HG03196 (cell line): ENCODE measurements at regions not wholly inside any gene's neighbourhood (a gene's known extent, or its start where the extent isn't known, plus 50 kb on each side); places are given as distances from the start of the nearest gene placed in this dataset.
"Not testable (repeated sequence)": the region's sequence is repeated elsewhere in the genome, so short reads cannot be mapped to it uniquely, and the experiment has no call there.

Source experiments
- ATAC-seq: cut with Tn5 transposase; IDR thresholded peaks from one replicate; pipeline ENCODE4 v1.9.1; 2021; ENCODE audit not compliant: unreplicated experiment

DNA sequence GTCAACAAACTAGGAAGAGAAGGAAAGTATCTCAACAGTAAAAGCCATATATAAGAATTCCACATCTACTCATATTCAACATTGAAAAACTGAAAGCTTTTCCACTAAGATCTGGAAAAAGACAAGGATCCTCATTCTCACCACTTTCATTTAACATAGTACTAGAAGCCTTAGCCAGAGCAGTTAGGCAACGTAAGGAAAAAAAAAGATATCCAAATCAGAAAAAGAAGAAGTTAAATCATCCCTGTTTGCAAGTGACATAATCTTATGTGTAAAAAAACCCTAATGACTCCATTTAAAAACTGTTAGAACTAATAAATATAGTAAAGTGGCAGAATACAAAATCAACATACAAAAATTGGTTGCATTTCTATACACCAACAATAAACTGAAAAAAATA is 426.2 kb downstream of the BCAT1 start:
- ATAC-seq: no peak

DNA sequence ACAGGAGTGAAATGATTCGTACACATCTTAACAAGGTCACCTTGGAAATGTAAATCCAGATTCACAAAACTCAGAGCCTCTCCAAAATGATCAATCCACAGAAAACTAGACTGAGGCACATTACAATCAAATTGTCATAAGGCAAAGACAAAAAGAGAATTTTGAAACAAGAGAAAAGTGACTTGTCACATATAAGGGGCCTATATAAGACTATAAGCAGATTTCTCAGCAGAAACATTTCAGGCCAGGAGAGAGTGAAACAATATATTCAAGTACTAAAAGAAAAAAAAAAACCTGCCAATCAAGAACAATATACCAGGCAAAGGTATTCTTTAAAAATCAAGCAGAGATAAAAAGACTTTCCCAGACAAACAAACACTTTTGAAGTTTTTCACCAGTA is 429.1 kb downstream of the BCAT1 start:
- no peak for ATAC-seq

DNA sequence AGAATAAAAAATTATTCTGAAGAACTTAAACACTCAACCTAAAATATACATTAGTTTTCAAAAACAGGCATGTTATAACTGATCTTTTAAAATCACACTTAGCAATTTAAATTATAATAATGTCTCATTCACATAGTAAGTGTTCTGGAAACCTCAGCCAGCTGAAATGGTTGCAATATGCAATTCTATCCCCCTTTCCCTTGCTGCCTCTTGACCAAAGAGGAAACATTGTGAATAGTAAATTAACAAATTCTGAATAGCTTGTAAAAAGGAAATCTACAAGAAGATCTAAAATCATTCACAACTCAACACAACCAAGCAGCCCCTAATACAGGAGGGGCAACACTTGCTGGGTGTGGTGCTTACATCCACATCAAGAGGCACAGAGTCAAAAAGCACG is 431.9 kb downstream of the BCAT1 start:
- ATAC-seq: no peak

DNA sequence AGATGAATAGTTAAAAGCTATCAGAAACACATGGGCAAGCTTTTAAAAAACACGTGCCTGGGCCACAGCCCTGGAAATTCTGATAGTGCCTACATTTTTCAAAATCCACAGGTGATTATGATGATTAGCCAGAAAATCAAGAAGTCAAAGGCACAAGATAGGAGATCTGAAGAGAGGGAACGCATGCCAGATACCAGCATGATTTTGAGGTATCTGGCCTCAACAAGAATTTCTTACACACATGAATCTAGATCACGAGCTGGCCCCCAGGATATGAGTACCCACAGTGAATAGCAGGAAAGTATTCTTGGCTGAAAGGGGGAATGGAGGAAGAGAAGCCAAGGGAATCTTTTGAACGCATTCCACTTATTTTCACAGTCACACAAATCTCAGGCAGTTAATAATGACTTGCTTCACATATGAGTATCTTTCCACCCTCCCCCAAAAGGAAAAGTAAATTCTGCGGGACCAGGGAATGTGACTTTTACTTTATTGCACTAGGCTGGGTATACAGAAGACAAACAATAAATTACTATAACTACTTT is 438.2 kb downstream of the BCAT1 start:
- no peak for ATAC-seq

DNA sequence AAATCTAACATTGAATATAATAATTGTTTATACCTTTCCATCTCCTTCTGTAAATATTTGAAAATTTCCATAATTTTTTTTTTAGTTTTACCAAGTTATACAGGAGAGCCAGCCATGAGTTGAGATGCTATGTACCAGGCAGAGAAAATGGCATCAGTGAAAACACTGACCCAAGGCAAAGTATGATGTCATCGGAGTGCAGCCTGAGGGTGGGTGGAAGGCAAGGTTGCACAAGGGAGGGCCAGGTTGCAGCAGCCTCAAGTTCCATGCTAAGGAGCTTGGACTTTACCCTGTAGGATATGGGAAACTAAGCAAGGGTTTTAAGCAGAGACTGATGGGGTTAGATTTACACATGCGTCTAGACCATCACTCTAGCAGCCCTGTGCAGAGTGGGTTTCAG is 441.1 kb downstream of the BCAT1 start:
- no peak for ATAC-seq

DNA sequence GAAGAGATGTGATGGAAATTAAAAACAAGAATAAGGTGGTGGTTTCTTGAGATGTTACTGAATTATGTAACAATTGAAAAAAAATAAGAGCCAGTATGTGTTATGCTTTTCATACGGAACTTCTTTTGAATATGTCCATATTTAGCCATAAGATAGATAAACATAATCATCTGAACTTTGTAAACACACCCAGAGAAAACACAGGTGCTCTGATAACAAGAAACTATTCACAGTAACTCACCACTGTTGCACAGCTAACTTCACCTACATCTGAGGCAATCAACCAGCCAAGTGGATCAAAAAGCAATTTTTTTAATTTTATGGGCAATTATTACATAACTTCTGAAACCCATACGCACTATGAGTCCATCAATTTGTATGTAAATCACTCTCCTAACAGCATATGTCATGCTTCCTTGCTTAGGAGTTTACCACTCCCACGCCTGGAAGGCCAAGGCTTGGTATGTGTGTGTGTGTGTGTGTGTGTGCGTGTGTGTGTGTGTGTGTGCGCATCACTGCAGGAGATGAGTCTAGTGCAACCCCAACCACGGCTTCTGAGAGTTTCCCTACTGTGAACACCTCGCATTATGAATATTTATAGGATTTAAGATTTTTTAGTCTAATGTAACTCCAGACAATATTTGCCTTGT is 443.4 kb downstream of the BCAT1 start:
- ATAC-seq: no peak

DNA sequence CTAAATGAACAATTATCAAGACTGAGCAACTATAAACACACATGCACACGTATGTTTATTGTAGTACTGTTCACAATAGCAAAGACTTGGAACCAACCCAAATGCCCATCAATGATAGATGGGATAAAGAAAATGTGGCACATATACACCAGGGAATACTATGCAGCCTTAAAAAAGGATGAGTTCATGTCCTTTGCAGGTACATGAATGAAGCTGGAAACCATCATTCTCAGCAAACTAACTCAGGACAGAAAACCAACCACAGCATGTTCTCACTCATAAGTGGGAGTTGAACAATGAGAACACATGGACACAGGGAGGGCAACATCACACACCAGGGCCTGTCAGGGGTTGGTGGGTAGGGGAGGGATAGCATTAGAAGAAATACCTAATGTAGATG is 445.4 kb downstream of the BCAT1 start:
- not testable (repeated sequence) for ATAC-seq

DNA sequence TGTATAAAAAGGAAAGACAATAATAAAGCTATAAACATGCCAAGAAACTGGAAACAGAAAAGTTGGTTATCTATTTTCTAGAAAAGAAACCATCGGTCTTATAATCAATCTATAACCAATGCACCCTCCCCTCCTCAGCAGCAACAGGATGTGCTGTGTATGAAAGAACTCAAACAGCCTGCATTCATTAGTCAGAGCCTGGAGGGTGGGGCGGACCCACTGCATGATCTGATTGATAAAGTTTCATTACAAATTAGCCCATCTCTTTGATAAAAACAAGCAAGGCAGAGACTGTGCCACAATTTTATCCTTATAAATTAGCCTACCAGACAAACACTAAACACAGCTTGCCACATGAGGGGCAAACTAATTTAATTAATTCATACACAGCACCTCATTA is 448.1 kb downstream of the BCAT1 start:
- ATAC-seq: no peak

DNA sequence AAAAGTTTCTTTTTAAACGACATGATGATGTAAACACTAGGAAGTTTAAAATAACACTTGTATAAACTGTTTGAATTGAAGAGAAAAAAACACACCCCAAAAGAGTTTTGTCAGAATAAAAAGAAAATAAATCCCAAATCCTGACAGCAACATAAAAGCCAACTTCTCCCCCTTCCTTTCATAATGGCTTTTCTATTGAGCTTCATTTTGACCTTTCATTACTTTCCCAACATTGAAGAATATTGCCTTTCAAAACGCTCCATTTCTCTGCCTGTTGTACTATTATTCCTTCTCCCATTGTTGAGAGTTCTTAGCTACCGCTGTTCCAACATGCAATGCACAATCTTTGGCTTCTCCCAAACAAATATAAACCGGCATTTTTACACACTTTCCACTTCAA is 448.5 kb downstream of the BCAT1 start:
- ATAC-seq: no peak

DNA sequence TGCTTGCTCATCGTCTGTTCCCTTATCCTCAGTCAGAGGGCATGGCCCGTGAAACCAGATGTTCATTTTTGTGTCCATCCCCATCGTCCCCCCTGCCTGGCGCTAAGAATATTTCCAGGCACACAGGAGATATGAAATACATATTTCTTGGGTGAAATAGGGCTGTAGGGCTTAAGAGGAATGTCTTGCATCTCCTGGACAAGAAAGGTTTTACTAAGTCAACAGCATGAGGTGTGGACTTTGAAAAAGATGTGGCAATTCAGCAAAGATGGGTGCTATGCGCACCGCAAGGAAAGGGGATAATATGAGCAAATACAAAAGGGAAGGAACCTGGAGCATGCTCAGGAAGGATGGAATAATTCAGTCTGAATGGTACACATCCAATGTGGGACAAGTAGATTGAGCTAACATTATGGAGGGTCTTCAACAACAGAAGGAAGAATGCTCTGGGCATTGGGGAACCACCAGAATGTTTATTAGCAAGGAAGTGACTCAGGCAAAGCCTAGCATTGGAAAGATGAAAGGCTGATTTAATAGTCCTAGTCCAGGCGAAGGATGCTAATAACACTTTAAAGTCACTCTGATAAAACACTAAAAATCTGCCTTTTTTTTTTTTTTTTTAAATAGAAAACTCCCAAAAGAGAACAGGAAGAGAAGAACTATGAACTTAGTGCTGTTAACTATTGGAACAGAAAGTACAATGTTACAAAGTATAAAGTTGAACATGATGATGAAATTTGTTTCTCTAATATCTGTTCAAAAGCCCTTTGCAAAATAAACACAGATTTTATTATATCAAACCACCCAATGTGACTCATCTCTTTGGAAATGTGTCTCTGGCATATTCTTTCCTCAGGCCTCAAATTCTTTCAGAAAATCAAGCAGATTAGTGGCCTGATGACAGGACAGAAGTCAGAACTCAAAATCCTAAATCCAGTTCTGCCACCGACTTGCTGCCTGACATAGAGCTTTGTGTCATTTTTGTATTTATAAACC is 449.5 kb downstream of the BCAT1 start:
- ATAC-seq: no peak

DNA sequence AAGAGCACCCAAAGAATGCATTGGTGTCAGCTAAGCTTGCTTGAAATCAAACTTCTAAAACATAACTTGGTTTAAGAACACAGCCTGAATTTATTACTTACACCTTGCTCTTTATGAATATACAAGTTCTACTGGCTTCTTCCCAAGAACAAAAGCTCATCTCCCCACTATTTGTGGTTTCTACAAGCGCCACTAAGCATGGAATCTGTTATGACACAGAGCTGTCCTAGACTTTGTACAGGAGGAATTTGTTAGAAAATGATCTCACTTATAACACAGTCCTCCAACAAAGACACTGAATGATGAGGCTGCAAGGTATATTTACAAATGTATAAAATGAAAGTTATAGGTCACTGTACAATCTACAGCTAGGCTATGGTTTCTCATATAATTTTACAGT is 452.1 kb downstream of the BCAT1 start:
- ATAC-seq: no peak

DNA sequence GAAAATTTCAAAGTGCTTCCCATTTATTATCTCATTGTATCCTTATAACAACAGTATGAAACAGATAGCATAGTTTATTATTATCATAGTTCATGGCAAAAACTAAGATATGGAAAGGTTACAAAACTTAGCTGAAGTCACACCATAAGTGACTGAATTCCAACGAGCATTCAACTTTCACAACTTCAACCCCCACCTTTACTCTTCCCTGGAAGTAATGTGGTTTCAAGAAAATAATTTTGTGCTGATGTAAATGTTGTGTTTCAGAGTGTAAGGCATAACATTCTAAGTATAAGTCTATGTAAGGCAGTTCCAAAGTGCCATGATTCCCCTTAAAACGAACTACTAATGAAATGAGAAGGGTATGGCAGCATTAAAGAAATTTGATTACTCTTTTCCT is 454.5 kb downstream of the BCAT1 start:
- no peak for ATAC-seq

DNA sequence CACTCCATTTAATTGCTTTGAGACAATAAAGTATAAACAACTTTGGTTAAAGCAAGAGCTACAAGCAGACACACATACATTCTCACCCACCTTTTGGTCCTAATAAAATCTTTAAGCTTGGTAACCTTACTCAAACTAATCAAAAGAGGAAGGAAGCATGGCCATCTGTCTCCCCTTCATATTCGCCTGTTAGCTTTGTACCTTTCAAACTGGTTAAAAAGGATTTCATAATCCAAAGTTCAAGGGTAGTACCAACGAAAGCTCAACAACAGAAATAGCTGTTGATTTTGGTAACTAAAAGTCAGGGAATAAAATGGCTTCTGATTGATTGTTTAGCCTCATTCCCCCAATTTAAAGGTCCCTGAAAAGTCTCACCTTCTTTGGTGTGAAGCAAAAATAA is 456.9 kb downstream of the BCAT1 start:
- ATAC-seq: no peak

DNA sequence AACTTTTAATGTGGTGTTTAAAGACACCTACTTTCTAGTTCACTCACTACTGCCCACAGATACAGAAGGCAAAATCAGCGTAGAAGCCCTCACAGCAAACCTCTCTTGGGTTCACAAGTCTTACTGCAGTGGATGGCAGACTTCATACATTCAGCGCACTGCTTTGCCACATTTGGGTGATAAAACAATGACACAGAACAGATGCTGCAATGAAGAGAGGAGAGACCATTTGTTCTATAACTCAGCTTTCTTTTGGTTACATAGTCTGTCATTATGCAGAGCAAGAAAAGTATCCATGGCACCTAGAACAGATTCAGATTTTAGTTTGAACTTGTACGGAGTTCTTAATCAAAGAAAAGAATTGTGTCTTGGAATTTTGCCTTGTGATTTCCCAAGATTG is 459.0 kb downstream of the BCAT1 start:
- no peak for ATAC-seq

DNA sequence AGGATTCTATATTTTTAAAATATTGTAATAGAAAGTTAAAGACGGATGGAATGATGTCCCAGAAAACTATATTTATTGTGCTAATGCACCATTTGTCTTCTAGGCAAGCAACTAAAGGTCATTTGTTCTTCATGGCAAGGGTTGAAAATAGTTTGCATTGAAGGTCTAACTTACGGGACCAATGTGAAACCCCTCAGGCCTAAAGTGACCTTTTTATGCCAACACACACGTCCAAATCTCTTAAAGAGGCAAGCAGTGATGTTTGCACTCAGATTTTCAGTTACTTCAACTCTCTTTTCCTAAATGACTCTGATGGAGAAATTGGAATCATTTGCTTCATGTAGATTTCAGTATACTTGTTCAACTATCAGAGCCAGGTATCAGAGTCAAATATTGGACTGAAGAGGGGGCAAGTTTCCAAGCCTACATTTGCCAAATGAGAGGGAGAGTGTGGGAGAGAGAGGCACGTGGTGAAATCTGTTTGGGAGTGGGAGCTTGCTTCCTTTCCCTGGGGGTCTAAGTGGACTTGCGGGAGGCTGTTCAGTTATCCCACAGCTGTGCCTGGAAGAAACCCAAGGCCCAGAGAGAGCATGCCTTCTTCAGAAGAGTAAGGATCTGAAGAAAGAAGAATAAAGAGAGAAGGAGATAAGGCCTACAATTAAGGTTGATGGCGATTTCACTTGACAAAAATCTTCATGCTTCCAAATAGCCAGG is 459.8 kb downstream of the BCAT1 start:
- no peak for ATAC-seq

DNA sequence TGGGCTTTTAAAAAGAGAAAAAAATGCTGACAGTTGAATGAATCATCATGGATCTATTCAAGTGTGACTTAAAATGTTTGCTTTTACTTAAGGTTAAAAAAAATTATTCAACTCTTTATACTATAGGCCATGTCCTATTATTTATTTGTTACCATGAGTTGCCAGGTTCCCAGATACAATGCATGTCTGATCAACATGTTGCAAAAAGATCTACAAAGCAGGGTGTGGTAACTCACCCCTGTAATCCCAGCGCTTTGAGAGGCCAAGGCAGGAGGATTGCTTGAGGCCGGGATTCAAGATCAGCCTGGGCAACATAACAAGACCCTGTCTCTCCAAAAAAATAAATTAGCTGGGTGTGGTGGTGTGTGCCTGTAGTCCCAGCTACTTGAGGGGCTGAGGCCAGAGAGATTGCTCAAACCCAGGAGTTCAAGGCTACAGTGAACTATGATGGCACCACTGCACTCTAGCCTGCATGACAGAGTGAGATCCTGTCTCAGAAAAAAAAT is 460.8 kb downstream of the BCAT1 start:
- ATAC-seq: no peak

DNA sequence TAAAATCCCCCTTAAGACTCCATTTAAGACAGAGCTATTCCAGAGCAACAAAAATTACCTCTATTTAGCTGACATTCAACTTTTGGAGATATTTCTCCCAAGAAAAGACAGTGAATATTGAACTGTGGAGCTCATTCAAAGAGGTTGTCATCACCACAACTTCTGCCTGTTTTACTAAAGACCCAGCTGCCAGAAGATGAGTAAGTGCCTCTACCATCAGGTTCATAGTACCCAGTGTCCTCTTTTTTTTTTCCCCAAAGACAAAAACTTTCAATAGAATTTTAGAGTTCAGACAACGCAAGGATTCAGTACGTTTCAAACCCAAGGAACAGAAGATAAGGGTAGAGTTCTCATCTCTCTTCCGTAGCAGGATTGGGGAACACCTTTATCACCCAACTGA is 461.3 kb downstream of the BCAT1 start:
- ATAC-seq: no peak

DNA sequence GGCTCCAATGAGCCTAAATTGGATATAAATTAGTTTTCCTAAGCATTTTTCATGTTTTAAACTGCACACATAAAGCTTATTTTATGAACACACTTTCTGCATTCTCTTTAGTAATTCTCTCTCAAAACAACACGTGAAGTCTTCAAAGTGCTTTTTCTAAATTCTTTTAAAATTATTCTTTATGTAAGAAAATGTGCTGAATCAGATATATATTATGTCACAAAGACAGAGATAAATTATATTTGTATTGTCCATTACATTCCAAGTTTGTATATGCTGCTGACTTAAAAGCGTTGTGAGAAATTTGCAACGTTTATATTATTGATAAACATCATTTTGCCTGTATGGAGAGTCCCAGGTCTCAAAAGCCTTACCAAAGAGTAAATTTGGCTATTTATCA is 465.2 kb downstream of the BCAT1 start:
- no peak for ATAC-seq

DNA sequence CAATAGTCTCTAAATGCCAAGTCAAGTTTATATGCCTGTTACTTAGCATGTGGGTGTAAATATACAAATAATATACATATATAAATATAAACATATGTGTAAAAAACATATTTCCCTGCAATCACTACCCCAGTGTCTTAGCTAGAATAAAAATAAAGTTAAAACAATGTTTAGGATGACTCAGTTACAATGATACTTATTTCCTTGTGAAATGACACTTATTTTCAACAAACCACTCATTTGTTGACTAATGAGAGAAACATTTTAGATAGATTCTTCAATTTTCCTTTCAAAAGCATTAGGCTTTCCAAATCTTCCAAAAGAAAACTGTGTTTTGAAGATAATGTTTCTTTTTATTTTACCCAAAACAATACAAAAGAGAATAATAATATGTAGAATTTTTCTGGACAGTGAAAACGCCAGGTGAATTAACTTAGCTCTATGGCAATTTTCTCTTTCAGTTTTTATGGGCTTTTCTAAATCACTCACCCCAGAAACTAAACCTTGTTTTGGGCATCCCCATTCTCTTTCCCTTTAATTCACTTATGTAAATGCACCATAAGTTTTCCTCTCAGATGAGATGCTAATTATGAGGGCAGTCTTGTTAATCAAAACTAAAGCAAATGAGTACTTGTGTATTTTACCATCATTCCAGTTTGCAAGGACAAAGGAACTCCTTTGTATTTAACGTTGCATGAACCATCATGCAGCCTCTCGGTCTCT is 465.9 kb downstream of the BCAT1 start:
- ATAC-seq: no peak

DNA sequence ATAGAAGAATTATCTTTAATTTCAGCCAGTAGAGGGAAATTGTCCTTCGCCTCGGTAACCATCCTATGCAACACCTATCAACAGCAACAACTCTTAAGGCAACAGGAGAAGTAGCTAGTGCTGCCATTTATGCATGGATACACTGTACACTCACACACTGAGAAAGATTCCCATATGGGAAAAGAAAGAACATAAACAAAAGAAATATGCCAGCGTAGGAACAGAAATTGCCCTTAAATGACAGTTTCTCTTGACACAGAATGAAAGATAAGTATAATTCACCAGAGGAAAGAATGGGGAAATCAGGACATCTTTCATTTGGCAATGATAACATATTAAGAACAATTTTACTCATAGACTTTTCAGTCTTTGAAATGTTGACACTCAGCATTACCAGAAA is 466.9 kb downstream of the BCAT1 start:
- no peak for ATAC-seq
